NCI-H226 (cell line): ENCODE measurements at regions not wholly inside any gene's neighbourhood (a gene's known extent, or its start where the extent isn't known, plus 50 kb on each side); places are given as distances from the start of the nearest gene placed in this dataset.
"Not testable (repeated sequence)": the region's sequence is repeated elsewhere in the genome, so short reads cannot be mapped to it uniquely, and the experiment has no call there.

ENCODE experiments used
- DNase-seq: peaks from one replicate; pipeline ENCODE4 v3.0.0-alpha.2; 2015

GRCh38 chr5:117183326-117183725, 608.7 kb upstream of the SEMA6A start:
- no peak for DNase-seq

DNA sequence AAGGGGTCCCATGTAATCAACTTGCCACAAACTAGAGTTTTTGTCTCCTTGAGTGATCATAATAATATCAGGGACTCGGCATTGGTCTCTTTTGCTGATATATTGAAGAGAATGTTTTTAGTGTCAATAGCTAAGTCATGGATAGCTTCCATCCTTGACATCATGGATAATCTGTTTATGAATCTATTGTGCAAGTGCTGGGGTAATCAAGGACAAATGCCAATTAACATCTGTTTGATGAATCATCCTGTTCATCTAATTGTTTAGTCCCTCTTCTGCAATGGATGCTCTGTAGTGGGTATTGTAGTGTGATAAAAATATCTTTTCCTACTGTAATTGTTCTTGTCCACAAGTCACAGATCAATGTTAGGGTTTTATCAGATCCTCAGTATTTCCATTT, 607.5 kb upstream of the SEMA6A start:
- no peak for DNase-seq

DNA sequence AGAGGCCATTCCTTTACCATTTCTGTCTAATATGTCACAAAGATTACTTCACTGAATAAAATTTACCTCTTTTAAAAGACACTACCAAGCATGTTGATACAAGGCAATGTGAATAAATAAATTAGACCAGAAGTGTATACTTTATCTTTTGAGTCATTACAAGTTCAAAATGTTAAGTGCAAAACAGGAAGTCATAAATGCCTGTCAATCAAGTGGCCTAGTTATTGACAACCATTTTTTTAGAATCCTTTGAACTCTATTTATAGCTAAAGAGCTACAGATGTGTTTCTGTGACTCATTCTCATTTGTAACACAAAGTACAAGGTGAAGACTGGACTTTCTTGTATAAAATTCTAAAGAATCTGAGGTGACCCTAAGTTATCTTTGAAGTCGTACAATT, 602.7 kb upstream of the SEMA6A start:
- DNase-seq = no peak

DNA sequence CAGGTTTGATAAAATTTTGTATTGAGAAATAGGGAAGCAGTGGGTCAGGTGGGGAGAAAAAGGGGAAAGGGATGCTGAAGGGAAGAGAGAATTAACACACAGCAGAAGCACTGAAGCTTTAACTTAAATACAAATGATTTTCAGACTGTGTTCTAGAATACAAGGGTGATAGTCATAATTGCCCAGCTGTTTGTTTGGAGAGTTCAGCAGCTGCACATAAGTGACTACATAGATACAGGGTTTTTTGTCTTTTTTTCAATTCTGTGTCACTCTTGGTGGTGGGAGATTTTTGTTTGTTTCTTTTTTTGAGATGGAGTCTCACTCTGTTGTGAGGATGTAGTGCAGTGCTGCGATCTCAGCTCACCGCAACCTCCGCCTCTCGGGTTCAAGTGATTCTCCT, 590.4 kb upstream of the SEMA6A start:
- DNase-seq = no peak

DNA sequence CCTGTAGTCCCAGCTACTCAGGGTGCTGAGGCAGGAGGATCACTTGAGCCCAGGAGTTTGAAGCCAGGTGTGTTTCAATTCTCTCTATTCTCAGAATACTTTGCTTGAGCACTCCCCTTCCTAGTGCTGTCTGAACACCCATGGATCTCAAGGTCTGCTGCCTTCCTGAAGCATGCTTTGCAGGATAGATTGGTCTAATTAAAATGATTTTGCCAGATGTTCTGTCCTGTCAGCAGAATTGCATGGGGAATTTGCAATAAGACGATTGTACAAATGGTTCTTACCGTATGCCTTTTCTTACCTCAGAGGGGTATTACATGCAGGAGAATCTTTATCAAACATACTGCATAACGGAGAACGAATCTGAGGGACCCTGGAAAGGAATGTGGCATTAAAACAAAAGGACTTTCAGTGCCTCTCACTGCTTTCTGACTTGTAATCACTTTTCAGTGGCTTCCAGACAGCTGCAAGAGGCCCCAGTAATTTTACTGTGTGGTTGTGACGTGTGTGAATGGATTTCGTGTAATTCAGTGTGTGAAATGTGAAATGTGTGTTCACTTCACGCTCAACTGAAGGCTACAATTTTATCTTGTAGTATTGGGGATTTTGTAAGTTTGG, 587.2 kb upstream of the SEMA6A start:
- no peak for DNase-seq

DNA sequence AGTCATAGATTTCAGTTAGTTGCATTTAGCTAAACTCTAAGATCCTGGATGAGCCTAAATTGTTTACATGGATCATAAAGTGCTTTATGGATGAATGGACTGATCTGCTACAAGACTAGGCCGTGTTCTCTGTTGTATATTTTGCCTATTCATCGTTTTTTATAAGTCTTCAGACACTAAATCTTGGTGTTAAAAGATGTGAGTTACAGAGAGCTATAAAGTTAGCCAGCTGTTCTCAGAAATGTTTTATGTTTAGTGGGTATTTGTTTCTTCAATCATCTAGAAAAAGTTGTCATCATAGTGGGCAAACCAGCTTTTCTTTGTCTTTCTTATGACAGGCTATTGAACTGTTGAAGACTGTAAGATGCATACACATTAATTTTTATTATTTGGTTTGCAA, 585.8 kb upstream of the SEMA6A start:
- DNase-seq = no peak

GRCh38 chr5:117149312-117149711, 574.7 kb upstream of the SEMA6A start:
- DNase-seq = no peak

DNA sequence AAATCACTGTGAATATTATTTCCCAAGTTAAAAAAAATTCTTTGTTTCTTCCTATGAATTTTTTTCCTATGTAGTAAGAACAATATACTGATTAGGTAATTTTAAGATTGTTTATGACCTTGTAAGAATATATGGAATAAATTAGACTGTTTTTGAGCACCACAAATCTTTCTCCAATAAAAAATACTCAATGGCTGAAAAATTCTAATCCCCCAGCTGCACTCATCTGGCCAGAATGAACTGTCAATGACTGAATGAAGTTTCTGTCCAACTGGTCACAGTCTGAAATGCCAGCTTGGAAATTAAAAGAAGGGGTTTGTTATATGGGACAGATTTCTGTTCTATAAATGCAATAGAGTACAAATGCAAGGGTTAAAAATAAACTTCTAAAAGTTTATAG, 569.5 kb upstream of the SEMA6A start:
- DNase-seq = no peak

DNA sequence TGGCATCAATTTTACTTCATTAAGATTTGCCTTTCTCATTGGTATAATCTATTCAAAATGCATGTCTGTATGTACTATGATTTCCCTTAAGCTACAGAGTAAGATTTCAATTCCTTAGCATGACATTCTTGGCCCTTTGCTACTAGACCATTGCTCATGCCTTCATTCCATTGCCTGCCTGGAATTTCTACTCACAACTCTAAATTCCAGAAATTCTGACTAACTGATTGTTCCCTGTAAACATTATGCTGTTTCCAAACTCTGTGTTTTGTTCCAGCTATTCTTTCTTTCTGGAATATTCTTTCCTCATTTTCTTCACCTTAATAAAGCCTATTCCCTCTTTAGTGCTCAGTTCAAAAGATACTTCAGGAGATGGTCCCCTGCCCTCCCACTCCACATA, 568.8 kb upstream of the SEMA6A start:
- DNase-seq = no peak

- DNase-seq = no peak
Measured at GRCh38 chr5:117138523-117138922, 563.9 kb upstream of the SEMA6A start.

- DNase-seq = no peak
Measured at GRCh38 chr5:117135851-117136250, 561.2 kb upstream of the SEMA6A start.

DNA sequence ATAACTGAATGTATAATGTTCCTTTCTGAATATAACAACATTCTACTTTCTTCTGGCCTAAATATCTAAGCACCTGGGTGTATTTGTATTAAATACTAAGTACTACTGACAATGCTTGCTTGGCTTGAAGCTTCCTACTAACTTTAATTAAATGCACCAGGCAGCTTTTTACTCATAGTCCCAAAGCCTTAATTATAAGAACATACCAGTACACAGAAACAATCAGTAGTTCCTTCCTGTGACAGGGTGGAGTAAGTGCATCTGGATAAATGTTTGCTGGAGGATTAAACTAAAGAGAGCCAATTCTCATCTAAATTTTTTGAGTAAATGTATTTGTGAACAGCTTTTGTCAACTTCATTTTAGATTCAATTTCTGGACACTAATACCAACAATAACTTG, 558.6 kb upstream of the SEMA6A start:
- DNase-seq = no peak

DNA sequence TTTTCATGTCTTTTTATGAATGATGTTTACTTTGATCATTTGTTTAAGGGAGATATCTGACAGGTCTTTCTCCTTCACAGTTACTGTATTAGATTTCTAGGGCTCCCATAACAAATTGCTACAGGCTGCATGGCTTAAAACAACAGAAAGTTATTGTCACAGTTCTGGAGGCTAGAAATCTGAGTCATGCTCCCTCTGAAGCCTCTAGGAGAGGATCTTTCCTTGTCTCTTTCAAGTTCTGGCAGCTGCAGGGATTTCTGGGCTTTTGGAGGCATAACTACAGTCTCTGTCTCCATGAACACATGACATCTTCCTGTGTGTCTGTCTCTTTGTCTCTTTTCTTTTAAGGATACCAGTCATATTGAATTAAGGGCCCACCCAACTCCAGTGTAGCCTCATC, 557.3 kb upstream of the SEMA6A start:
- no peak for DNase-seq

DNA sequence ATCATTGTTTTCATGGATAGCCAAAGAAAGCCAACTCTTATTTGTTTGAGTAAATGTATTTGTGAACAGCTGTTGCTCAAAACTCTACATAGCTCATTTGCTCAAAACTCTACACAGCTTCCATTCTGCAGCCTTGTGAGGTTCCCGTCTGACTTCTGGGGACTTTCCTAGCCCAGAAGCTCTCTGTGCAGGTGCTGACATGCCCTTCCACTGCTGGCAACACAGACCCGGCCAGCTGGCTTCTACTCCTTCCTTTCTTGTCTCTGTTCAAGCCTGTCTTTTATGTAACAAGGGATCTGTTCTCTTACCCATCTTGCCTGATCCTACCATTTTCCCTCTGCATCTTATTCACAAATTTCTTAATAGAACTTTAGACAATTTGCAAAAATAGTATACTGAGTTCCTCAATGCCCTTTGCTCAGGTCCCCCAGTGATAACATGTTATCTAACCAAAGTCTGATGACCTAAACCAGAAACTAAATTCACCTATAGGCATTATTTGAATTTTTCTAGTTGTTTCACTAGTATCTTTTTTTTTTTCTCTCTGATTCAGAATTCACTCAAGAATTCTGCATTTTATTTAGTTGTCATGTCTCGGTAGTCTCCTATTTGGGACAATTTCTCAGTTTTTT, 556.5 kb upstream of the SEMA6A start:
- no peak for DNase-seq

DNA sequence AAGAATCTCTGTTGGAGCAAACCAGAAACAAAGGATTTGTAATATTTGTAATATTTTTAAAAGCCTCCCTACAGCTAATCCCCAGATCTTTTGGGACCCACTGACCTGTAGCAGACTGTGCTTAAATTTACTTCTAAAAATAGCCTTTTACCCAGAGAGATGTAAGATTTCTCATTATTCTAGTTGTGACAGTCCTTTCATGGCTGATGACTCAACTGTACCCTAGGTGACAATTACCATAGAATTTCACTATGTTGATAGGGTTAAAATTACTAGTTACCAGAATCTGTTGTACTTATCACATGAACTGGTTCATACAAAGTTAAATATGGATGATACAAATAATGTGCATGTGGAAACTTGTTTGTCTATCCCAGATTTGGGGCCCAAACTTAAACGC, 543.9 kb upstream of the SEMA6A start:
- no peak for DNase-seq

DNA sequence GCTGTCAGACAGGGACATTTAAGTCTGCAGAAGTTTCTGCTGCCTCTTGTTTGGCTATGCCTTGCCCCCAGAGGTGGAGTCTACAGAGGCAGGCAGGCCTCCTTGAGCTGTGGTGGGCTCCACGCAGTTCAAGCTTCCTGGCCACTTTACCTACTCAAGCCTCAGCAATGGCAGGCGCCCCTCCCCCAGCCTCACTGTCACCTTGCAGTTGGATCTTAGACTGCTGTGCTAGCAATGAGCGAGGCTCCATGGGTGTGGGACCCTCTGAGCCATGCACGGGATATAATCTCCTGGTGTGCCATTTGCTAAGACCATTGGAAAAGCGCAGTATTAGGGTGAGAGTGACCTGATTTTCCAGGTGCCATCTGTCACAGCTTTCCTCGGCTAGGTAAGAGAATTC, 542.7 kb upstream of the SEMA6A start:
- not testable (repeated sequence) for DNase-seq

DNA sequence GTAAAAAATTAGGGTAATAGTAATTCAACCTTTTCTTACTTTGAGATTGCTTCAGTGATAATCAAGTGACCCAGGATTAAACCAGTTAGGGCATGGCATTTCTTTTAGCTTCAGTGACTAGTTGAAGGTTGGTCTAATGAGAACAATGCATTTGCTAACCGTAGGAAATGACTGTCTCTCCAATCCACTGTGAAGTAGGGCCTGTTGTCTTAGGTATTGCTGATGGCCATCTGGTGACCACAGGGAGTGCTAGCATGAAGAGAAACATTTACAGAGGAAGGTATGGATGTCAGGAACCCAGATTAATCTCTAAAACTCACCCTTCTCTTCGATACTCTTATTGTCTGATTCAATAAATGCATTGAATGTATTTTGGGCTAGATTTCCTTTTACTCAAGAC, 535.9 kb upstream of the SEMA6A start:
- DNase-seq = no peak

GRCh38 chr5:117107859-117108258, 533.2 kb upstream of the SEMA6A start:
- no peak for DNase-seq

DNA sequence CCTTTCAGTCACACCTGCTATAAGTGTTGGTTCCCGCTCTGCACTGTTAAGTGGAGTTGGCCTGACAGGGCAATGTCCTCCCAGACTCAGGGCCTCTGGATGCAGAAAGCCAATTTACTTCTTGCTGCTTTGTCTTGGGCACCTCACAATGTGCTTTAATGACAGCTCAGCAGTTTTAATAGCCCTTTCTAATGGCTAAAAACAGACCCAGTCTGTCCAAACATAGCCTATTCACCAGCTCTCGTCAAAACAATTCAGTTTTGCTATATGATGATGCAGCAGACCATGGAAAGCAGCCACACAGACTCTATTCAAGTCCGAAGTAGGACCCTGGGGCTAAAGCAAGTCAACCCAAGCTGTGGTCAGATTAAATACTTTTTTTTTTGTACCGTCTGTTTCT, 529.1 kb upstream of the SEMA6A start:
- no peak for DNase-seq

DNA sequence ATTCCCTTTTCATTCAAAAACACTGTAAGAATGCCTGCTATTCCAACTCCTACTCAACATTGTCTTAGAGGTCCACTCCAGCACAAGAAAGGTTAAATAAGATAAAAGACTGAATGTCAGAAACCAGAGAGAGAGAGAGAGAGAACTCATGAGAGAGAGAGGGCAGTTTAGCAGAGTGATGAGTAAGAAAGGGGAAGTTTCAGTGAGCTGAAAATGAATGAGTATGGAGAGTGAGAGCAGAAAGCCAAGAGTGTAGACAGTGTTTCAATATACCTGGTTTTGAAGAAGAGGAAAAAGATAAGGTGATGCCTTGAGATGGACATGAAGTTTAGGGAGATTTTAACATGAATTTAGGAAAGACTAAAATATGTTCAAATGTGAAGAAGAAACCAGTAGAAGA, 528.0 kb upstream of the SEMA6A start:
- no peak for DNase-seq

DNA sequence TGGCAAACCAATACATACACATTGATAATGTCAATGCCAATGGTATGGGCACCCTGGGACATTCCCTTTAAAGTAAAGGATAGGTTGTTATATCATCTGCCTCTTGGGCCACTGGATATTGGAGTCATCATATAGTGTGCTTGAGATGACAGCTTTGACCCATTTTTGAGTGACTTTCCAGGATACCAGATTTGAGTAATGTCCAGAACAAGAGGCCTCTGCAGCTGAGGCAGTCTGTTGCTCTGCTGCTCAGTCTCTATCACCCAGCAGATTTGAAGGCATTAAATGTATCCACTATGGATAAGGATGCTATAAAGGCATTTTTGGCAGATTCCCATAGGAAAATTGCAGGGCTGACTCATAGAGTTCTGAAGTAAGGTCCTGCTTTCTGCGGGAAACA, 525.6 kb upstream of the SEMA6A start:
- no peak for DNase-seq

DNA sequence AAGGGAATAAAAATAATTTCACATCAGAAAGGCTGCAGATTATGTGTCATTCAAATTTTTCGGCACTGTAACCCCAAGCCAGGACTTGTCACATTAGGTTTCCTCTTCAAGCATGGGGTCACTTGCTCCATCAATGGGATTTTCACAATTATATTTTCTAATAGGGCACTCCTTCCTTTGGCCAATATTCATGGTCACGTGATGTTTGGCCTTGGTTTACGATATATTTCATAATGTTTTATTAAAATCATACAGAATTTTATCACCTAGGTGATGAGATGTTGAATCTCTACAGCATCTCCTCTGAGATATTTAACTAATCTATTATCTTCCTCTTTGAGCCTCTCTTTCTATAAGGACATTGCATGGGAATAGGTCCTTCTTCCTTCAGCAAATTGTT, 523.5 kb upstream of the SEMA6A start:
- no peak for DNase-seq

DNA sequence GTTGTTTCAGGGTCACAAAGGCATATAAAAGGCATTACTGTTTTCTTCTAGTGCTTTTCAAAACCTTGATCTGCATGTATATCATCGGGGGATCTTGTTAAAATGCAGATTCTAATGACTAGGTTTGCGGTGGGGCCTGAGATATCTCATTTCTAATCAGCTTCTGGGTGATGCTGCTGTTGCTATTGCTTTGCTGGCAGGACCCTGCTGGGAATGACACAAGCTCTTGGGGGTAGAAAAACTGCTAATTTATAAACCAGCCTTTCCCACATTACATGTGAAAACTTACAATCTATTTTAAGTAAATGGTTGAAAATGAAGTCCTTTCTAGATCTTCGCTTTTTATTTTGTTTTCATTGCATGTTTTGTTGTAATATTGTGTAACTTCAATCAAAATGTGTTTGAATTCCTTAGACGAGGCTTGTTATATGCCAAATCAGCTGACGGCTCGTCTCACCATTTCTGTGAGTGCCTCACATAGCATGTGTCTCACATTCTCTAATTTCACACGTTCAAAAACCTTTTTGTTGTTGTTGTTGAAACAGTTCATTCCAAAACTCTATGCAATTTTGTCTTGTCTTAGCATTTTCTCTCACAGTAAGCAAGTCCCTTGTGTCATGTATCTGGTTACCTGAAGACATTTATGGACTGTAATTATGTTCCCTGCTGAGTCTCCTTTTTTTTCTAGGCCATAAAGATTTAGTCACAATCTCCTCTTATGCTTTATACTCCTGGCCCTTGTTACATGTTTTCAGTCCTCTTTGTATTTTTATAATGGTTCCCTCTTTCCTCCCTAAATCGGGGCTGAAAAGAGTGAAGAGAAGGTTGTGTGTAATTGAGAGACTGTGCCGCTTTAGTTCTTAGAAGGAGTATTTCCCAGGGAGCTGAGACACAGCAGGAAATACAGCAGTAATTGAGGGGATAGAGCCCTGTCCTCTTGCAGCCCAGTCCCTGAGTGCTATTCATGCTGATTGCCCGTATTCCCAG, 521.0 kb upstream of the SEMA6A start:
- DNase-seq = no peak
